Gastrocnemius medialis (tissue), 4 donors: ENCODE measurements at regions not wholly inside any gene's neighbourhood (a gene's known extent, or its start where the extent isn't known, plus 50 kb on each side); places are given as distances from the start of the nearest gene placed in this dataset.

ENCODE experiments used
- ATAC-seq, 2 donors: fragments of 150-250 bp; one replicate each; pipeline ENCODE4 v1.9.1; 2016
- DNase-seq, 2 donors: peaks; one replicate each; pipeline ENCODE4 v3.0.0-alpha.2; 2019
- H3K27ac ChIP-seq, 4 donors: fragments of 200-600 bp; sonication (generic); 1 replicate in 1 of 4; 2 replicates in 3 of 4; pipeline ENCODE4 v1.5.1; 2016 to 2018; ENCODE audit warnings: mild to moderate bottlenecking in 2 of 4, moderate library complexity in 1 of 4
- H3K27me3 ChIP-seq, 3 donors: fragments of 200-600 bp; sonication (generic) in 2 of 3; 1 replicate in 1 of 3; 2 replicates in 2 of 3; pipeline versions ENCODE4 v1.5.1 to v1.6.0; 2016 to 2019; ENCODE audit warnings: mild to moderate bottlenecking in 1 of 3, moderate library complexity in 1 of 3
- H3K36me3 ChIP-seq, 2 donors: fragments of 200-600 bp; sonication (generic) in 1 of 2; one replicate each; pipeline ENCODE4 v1.5.1; 2017 to 2018
- H3K4me1 ChIP-seq, 2 donors: fragments of 200-600 bp; sonication (generic) in 1 of 2; one replicate each; pipeline ENCODE4 v1.5.1; 2016 to 2017; ENCODE audit warnings: mild to moderate bottlenecking in 2 of 2
- H3K4me3 ChIP-seq, 4 donors: fragments of 200-600 bp; sonication (generic) in 3 of 4; 1 replicate in 1 of 4; 2 replicates in 3 of 4; pipeline ENCODE4 v1.5.1; 2016 to 2019; ENCODE audit warnings: mild to moderate bottlenecking in 2 of 4
- H3K9me3 ChIP-seq, 3 donors: fragments of 200-600 bp; sonication (generic) in 2 of 3; 1 replicate in 1 of 3; 2 replicates in 2 of 3; pipeline ENCODE4 v1.5.1; 2016 to 2019
- POLR2A ChIP-seq, 2 donors: fragments of 450-650 bp; IDR thresholded peaks; one replicate each; pipeline ENCODE4 v1.6.1; 2017; ENCODE audit warnings: antibody characterized with exemption in 2 of 2, mild to moderate bottlenecking in 2 of 2, moderate library complexity in 2 of 2
- in situ Hi-C, 4 donors: fragments of 200-750 bp; cut with MboI; loops; one replicate each; pipeline versions ENCODE4 v1.15.0 to v1.8.0; 2017; ENCODE audit warnings: low sequenced_read_pairs in 4 of 4
- intact Hi-C: fragments of 100-400 bp; cut with DNase I; formaldehyde crosslinking; loops from one replicate; pipeline ENCODE4 v1.15.1; 2023; ENCODE audit warnings: low total_unique reads
- TF ChIP-seq, protein P1 (sequence below), 5 experiments: fragments of 450-650 bp in 3 of 5; fragments of 200-600 bp in 2 of 5; sonication (generic) in 2 of 5; IDR thresholded peaks in 4 of 5; conservative IDR thresholded peaks in 1 of 5; 1 replicate in 4 of 5; 2 replicates in 1 of 5; pipeline ENCODE4 v1.5.1; 2016 to 2019; ENCODE audit warnings: antibody characterized with exemption in 5 of 5, mild to moderate bottlenecking in 3 of 5, moderate library complexity in 3 of 5

DNA sequence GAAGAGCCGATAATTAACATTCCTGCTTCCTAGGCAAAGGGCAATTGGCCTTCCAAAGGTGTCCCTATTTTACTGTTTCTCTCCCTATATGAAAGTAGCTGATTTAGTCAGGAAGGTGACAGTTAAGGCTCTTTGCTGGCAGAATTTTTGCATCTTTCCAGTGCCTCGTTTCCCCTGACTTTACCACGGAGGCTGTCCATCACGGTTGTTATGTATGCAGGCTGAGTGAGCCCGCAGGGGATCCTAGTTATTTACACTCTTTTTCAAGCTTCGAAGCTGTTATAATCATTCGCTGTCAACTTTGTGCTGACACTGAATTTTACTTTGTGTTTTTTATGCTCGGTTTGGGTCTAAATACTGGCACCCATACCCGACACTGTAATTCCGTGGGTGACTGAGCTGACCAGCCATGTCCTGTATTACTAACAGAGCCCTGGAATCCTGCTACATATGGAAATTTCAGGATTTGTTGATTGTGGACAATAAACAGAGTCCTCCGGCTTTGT, 713.8 kb upstream of the FANCL start:
- DNase-seq (no peak), ATAC-seq (no peak)
- Histone ChIP-seq H3K36me3 (no peaks in the 10 kb centered on the region), H3K9me3 (no peaks in the 10 kb centered on the region), H3K27ac (no peak overlapping the region), H3K27me3 (peaks cover 0 to 2% (median 0%) of the 10 kb centered on the region in 3 donors), H3K4me1 (no peaks in the 10 kb centered on the region), H3K4me3 (no peak overlapping the region)
- no peak for TF ChIP-seq POLR2A (IDR thresholded peaks at IDR 0.05)
- TF ChIP-seq, protein P1, sequence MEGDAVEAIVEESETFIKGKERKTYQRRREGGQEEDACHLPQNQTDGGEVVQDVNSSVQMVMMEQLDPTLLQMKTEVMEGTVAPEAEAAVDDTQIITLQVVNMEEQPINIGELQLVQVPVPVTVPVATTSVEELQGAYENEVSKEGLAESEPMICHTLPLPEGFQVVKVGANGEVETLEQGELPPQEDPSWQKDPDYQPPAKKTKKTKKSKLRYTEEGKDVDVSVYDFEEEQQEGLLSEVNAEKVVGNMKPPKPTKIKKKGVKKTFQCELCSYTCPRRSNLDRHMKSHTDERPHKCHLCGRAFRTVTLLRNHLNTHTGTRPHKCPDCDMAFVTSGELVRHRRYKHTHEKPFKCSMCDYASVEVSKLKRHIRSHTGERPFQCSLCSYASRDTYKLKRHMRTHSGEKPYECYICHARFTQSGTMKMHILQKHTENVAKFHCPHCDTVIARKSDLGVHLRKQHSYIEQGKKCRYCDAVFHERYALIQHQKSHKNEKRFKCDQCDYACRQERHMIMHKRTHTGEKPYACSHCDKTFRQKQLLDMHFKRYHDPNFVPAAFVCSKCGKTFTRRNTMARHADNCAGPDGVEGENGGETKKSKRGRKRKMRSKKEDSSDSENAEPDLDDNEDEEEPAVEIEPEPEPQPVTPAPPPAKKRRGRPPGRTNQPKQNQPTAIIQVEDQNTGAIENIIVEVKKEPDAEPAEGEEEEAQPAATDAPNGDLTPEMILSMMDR (IDR thresholded peaks at IDR 0.05 in 4 of 5, conservative IDR thresholded peaks at IDR 0.05 in 1 of 5), result no peak
- intact Hi-C loops (no loop called here), in situ Hi-C loops (no loop called here)

DNA sequence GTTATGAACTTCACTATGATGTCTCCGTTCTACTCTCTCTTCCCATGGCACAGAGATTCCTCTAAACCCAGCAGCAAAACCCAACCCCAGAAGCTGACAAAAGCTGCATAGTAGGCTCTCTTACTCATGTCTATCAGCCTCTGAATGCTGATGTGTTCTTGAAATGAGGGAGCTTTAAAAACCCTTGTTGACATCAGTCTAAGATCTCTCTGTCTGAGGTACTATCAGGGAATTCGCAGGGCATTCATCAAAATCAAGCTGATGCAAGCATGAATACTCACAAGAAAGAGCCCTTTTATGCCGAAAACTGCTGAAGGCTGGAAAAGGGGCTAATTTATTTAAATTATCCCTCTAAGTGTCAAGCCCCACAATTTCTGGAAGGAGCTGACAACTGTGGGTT, 710.6 kb upstream of the FANCL start:
- Histone ChIP-seq H3K4me3 (no peak overlapping the region), H3K9me3 (no peaks in the 10 kb centered on the region), H3K27ac (no peak overlapping the region), H3K36me3 (no peaks in the 10 kb centered on the region), H3K27me3 (peaks cover 0 to 2% (median 0%) of the 10 kb centered on the region in 3 donors), H3K4me1 (no peaks in the 10 kb centered on the region)
- no peak for ATAC-seq
- in situ Hi-C loops, result no loop called here
- TF ChIP-seq, protein P1 (IDR thresholded peaks at IDR 0.05 in 4 of 5, conservative IDR thresholded peaks at IDR 0.05 in 1 of 5), result no peak
- TF ChIP-seq POLR2A (IDR thresholded peaks at IDR 0.05), result no peak
- intact Hi-C loops, result no loop called here
- DNase-seq, result no peak

DNA sequence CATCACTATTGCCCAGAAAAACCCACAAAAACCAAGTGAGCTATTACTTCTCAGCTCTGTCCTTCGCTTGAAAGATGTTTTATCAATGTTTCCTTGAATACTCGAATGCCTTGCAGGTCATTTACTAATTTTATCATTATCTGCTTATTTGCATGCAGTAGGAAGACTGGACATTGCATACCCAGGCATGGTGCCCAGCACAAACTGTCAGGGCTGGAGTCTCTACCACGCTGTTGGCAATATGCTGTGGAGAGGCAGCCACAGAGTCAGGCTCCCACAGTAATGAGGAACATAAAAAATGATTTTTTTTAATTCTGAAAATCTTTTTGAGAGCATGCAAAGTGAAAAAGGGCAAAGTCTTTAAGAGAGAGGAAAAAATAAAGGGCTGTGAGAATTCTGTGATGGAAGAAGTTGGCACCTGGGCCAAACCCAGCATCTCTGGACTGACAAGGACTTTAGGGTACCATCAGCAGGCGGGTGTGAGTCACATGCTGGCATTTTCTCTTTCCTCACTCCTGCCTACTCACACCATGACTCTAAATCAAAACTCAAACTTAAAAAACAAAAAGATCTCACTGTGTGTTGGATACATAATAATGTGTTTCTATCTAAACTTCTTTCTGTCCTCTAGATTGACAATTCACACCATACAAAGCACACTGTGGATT, 709.8 kb upstream of the FANCL start:
- no peaks in the 10 kb centered on the region for H3K36me3 ChIP-seq
- H3K27me3 ChIP-seq, result peaks cover 0 to 2% (median 0%) of the 10 kb centered on the region in 3 donors
- DNase-seq, result no peak
- no peak for ATAC-seq
- TF ChIP-seq, protein P1 (IDR thresholded peaks at IDR 0.05 in 4 of 5, conservative IDR thresholded peaks at IDR 0.05 in 1 of 5), result no peak
- TF ChIP-seq POLR2A (IDR thresholded peaks at IDR 0.05), result no peak
- H3K4me1 ChIP-seq, result no peaks in the 10 kb centered on the region
- in situ Hi-C loops, result no loop called here
- H3K9me3 ChIP-seq, result no peaks in the 10 kb centered on the region
- no peak overlapping the region for H3K4me3 ChIP-seq
- no peak overlapping the region for H3K27ac ChIP-seq
- intact Hi-C loops, result no loop called here

DNA sequence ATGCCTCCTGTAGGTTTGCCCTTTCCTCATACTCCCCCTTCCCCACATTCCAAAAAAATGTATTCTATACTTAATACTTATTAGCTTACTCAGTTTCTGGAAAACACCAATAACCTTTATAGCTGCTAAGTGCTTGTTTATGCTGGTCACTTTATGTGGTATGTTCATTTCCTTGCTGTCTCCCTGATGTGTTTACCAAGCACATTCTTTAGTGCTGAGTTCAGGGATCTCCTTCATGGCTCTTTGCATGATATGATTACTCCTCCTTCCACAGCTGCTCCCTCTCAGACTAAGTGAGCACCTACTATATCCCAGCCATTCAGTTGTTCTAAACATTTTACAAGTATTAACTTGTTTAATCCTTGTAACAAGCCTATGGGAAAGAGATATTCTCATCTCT, 698.3 kb upstream of the FANCL start:
- Histone ChIP-seq H3K4me3 (no peak overlapping the region), H3K27me3 (no peaks in the 10 kb centered on the region), H3K4me1 (no peaks in the 10 kb centered on the region), H3K9me3 (no peaks in the 10 kb centered on the region), H3K36me3 (no peaks in the 10 kb centered on the region), H3K27ac (no peak overlapping the region)
- intact Hi-C loops, result no loop called here
- no peak for TF ChIP-seq POLR2A (IDR thresholded peaks at IDR 0.05)
- TF ChIP-seq, protein P1 (IDR thresholded peaks at IDR 0.05 in 4 of 5, conservative IDR thresholded peaks at IDR 0.05 in 1 of 5), result no peak
- no peak for DNase-seq
- ATAC-seq, result no peak
- in situ Hi-C loops, result no loop called here

DNA sequence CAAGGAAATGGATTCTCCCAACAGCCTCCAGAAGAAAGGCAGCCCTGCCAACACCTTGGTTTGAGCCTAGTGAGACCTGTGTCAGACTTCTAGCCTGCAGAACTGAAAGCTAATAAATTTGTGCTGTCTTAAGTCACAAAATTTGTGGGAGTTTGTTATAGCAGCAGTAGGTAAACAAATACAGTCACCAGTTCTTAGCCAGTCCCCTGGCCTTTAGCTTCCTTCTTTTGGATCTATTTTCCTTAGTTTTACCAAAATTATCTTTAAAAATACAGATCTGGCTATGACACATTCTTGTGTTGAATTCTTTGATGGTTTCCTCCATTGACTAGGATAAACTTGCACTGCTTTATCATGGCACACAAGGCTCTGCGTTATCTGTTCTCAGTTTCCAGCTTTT, 697.9 kb upstream of the FANCL start:
- DNase-seq (no peak), ATAC-seq (no peak)
- H3K36me3 ChIP-seq, result no peaks in the 10 kb centered on the region
- no peaks in the 10 kb centered on the region for H3K9me3 ChIP-seq
- no peaks in the 10 kb centered on the region for H3K4me1 ChIP-seq
- no peak overlapping the region for H3K27ac ChIP-seq
- intact Hi-C loops, result no loop called here
- H3K27me3 ChIP-seq, result no peaks in the 10 kb centered on the region
- no peak overlapping the region for H3K4me3 ChIP-seq
- no peak for TF ChIP-seq POLR2A (IDR thresholded peaks at IDR 0.05)
- TF ChIP-seq, protein P1 (IDR thresholded peaks at IDR 0.05 in 4 of 5, conservative IDR thresholded peaks at IDR 0.05 in 1 of 5), result no peak
- in situ Hi-C loops, result no loop called here
